Kidney (tissue), 13 donors: ENCODE measurements at regions not wholly inside any gene's neighbourhood (a gene's known extent, or its start where the extent isn't known, plus 50 kb on each side); places are given as distances from the start of the nearest gene placed in this dataset.

ENCODE experiments used
- DNase-seq, 5 donors: peaks; one replicate each; pipeline ENCODE4 v3.0.0-alpha.2; 2013 to 2020
- FAIRE-seq: peaks from 2 replicates; lab custom pipeline; 2012; peaks lifted over from hg19 to GRCh38; lab: Jason Lieb, UNC
- H3K27ac ChIP-seq, 2 donors: one replicate each; pipeline ENCODE4 v1.7.0; 2013; ENCODE audit warnings: low read depth in 2 of 2, low read length in 2 of 2, inconsistent platforms in 1 of 2
- H3K27me3 ChIP-seq: one replicate; pipeline ENCODE4 v1.7.1; 2013; ENCODE audit warnings: low read length, inconsistent platforms; ENCODE audit not compliant: control insufficient read depth, insufficient read depth
- H3K36me3 ChIP-seq, 3 donors: one replicate each; pipeline versions ENCODE4 v1.7.0 to v1.7.1; 2013; ENCODE audit warnings: low read length in 3 of 3, control low read depth in 1 of 3, inconsistent platforms in 1 of 3; ENCODE audit not compliant: insufficient read depth in 3 of 3, control insufficient read depth in 2 of 3
- H3K4me1 ChIP-seq, 3 donors: one replicate each; pipeline versions ENCODE4 v1.7.0 to v1.7.1; 2013; ENCODE audit warnings: low read length in 3 of 3, inconsistent platforms in 1 of 3, low read depth in 1 of 3; ENCODE audit not compliant: control insufficient read depth in 2 of 3, insufficient read depth in 2 of 3
- H3K4me3 ChIP-seq, 3 donors: one replicate each; pipeline versions ENCODE4 v1.7.0 to v1.8.1; 2013; ENCODE audit warnings: low read length in 3 of 3, control low read depth in 1 of 3, inconsistent platforms in 1 of 3
- H3K9ac ChIP-seq, 3 donors: one replicate each; pipeline versions ENCODE4 v1.7.0 to v1.7.1; 2013; ENCODE audit warnings: low read length in 3 of 3, control low read depth in 1 of 3, inconsistent platforms in 1 of 3
- H3K9me3 ChIP-seq, 3 donors: one replicate each; pipeline versions ENCODE4 v1.7.0 to v1.7.1; 2013; ENCODE audit warnings: low read length in 3 of 3, control low read depth in 1 of 3, inconsistent platforms in 1 of 3; ENCODE audit not compliant: control insufficient read depth in 2 of 3, insufficient read depth in 1 of 3
- intact Hi-C: fragments of 100-400 bp; cut with DNase I; formaldehyde crosslinking; loops from one replicate; pipeline ENCODE4 v1.11.1; 2022
- TF ChIP-seq, protein P1 (sequence below): IDR thresholded peaks from 3 replicates; pipeline ENCODE4 v1.5.1; 2012; ENCODE audit warnings: mild to moderate bottlenecking, moderate library complexity, borderline replicate concordance; ENCODE audit not compliant: insufficient read depth; ENCODE audit errors: extremely low read depth
- donor health status: control.
- donor health status: control.
- donor health status: control.
- donor health status: control.
- donor health status: control.
- donor health status: DM: yes; HTN: yes; CAD: no.
- donor health status: Normal renal cell carcinoma (clear cell type).

DNA sequence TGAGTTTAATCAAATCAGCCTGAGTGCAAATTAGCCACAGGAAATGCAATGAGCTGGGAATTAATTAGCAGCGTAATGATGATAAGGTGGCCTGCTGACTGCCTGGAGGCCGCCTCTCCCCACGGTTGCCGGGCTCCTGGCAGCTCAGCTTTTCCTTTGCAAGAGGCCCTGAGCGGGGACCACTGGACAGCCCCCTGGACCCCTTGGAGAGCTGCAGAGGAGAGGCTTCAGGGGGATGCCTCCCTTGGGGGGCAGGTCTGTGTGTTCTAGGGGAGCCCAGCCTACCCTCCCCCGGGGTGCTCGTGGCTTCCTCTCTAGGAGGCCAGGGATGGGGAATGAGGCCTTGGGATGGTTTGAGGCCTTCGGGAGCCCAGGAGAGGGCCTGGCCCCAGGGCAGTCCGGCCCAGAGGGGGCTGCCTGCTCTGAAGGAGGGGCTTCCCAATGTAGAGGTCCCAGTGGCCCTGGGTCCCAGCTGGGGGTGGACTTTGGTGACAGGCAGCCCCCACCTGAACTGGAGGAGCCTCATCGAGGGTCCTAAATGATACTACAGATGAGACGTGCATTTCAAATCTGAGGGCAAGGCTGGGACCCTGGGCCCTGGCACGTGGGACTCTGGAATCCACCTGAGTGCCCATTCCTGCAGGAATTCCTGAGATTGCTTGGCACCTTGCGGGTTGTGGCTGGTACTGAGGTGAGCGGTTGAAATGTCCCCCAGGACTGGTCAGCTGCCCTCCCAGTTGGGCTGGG, 66.4 kb upstream of the BHLHE23 start:
- Histone ChIP-seq H3K27me3 (peaks cover 7% of the 10 kb centered on the region), H3K9ac (no peak overlapping the region), H3K27ac (no peak overlapping the region), H3K9me3 (peaks cover 0 to 14% (median 9%) of the 10 kb centered on the region in 3 donors), H3K36me3 (no peaks in the 10 kb centered on the region), H3K4me1 (no peaks in the 10 kb centered on the region), H3K4me3 (no peak overlapping the region)
- DNase-seq, result peak in 1 of 5 donors; percentile 51
- intact Hi-C loops, result no loop called here
- TF ChIP-seq, protein P1, sequence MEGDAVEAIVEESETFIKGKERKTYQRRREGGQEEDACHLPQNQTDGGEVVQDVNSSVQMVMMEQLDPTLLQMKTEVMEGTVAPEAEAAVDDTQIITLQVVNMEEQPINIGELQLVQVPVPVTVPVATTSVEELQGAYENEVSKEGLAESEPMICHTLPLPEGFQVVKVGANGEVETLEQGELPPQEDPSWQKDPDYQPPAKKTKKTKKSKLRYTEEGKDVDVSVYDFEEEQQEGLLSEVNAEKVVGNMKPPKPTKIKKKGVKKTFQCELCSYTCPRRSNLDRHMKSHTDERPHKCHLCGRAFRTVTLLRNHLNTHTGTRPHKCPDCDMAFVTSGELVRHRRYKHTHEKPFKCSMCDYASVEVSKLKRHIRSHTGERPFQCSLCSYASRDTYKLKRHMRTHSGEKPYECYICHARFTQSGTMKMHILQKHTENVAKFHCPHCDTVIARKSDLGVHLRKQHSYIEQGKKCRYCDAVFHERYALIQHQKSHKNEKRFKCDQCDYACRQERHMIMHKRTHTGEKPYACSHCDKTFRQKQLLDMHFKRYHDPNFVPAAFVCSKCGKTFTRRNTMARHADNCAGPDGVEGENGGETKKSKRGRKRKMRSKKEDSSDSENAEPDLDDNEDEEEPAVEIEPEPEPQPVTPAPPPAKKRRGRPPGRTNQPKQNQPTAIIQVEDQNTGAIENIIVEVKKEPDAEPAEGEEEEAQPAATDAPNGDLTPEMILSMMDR, result no peak
- no peak for FAIRE-seq

DNA sequence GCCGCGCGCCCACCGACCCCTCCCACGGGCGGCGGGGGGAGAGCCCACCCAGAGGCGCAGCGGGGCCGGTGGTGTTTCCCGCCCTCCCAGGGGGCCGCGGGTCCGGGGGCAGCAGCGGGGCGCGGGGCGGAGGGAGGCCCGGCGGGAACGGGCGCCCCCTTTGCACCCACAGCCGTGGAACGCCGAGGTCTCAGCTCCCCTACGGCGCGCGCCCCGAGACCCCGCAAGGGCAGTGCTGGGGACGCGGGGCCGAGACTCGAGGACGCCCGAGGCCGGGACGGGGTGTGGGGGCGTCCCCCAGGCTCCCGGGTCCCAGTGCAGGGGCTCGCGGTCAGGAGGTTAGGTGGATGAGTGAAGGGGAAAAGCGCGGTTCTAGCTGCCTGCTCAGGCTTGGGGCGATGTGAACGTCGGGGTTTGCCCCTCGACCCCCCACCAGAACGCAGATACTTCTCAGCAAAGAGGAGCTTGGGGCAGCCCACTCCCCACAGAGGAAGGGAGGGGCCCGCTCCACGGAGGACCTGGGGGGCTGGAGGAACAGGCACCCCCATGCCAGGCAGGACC, 65.5 kb upstream of the BHLHE23 start:
- FAIRE-seq, result no peak
- TF ChIP-seq, protein P1, result no peak
- peak in 1 of 5 donors; percentile 51 for DNase-seq
- intact Hi-C loops, result no loop called here
- Histone ChIP-seq H3K27me3 (peaks cover 7% of the 10 kb centered on the region), H3K4me3 (no peak overlapping the region), H3K9ac (no peak overlapping the region), H3K4me1 (no peaks in the 10 kb centered on the region), H3K27ac (no peak overlapping the region), H3K9me3 (peaks cover 0 to 5% (median under 1%) of the 10 kb centered on the region in 3 donors), H3K36me3 (no peaks in the 10 kb centered on the region)

DNA sequence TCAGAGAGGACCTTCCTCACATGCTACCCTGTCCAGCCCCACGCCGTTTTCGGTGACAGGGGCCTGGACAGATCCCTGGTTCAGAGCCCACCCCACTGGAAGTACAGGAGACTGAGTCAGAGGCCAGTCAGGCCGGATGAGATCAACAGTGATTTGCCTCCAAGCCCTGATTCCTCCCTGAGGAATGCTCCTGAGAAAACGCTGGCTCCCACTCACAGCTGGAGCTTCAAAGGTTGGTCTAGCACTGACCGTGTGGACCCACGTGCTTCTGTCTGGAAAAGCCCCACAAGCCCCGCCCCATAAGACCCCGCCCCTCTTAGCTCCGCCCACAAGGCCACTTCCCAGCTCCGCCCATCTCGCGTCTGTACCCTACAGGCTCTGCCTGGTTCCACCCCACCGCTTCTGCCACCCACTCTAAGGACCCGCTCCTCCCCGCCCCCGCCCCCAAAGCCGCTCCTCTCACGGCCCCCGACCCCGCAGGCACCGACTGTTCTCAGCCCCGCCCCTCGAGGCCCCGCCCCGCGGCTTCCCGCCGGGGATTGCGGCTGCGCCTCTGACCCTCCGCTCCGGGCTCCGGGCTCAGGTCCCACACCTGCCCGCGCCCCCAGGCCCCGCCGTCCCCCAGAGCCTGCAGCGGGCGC, 64.9 kb upstream of the BHLHE23 start:
- Histone ChIP-seq H3K4me1 (no peaks in the 10 kb centered on the region), H3K27me3 (peaks cover 7% of the 10 kb centered on the region), H3K36me3 (no peaks in the 10 kb centered on the region), H3K9ac (no peak overlapping the region), H3K27ac (no peak overlapping the region), H3K9me3 (peaks cover 0 to 4% (median 0%) of the 10 kb centered on the region in 3 donors), H3K4me3 (no peak overlapping the region)
- intact Hi-C loops, result no loop called here
- TF ChIP-seq, protein P1, result no peak
- FAIRE-seq (no peak), DNase-seq (peak in 2 of 5 donors; percentile 61)
